HEK293 (cell line): ENCODE measurements at regions not wholly inside any gene's neighbourhood (a gene's known extent, or its start where the extent isn't known, plus 50 kb on each side); places are given as distances from the start of the nearest gene placed in this dataset.

ENCODE experiments used
- KLF16 ChIP-seq: fragments of 450-650 bp; formaldehyde crosslinking; IDR thresholded peaks from 2 replicates; pipeline ENCODE4 v1.5.1; 2017; ENCODE audit warnings: missing biosample characterization, missing genetic modification characterization
- TCF7L2 ChIP-seq: IDR thresholded peaks from 2 replicates; pipeline ENCODE4 v1.6.1; 2011; ENCODE audit warnings: low read depth, mild to moderate bottlenecking, inconsistent platforms, low read length, moderate library complexity, borderline replicate concordance
- YY1 ChIP-seq: fragments of 450-650 bp; formaldehyde crosslinking; IDR thresholded peaks from 2 replicates; pipeline ENCODE4 v1.5.1; 2018; ENCODE audit warnings: missing biosample characterization, missing genetic modification characterization
- ZNF140 ChIP-seq: fragments of 450-650 bp; formaldehyde crosslinking; IDR thresholded peaks from 2 replicates; pipeline ENCODE4 v1.5.1; 2016; ENCODE audit warnings: missing biosample characterization, missing genetic modification characterization
- ZNF366 ChIP-seq: fragments of 450-650 bp; formaldehyde crosslinking; conservative IDR thresholded peaks from 2 replicates; pipeline ENCODE4 v1.5.1; 2016; ENCODE audit warnings: missing biosample characterization, missing genetic modification characterization
- ZNF391 ChIP-seq: fragments of 450-650 bp; formaldehyde crosslinking; IDR thresholded peaks from 2 replicates; pipeline ENCODE4 v1.5.1; 2016; ENCODE audit warnings: low read depth, missing biosample characterization, missing genetic modification characterization, borderline replicate concordance
- ZNF707 ChIP-seq: fragments of 450-650 bp; formaldehyde crosslinking; IDR thresholded peaks from 2 replicates; pipeline ENCODE4 v1.5.1; 2016; ENCODE audit warnings: missing biosample characterization, missing genetic modification characterization
- TF ChIP-seq, protein P1 (sequence below): fragments of 450-650 bp; formaldehyde crosslinking; IDR thresholded peaks from 2 replicates; pipeline ENCODE4 v1.5.1; 2016; ENCODE audit warnings: missing biosample characterization, missing genetic modification characterization
- TF ChIP-seq, protein P2 (sequence below): fragments of 450-650 bp; formaldehyde crosslinking; IDR thresholded peaks from 2 replicates; pipeline ENCODE4 v1.5.1; 2016; ENCODE audit warnings: missing biosample characterization, missing genetic modification characterization
- TF ChIP-seq, protein P3 (sequence below): sonication (generic); formaldehyde crosslinking; IDR thresholded peaks from 2 replicates; pipeline ENCODE4 v1.8.1; 2022; ENCODE audit warnings: mild to moderate bottlenecking, moderate library complexity, missing genetic modification reagents

DNA sequence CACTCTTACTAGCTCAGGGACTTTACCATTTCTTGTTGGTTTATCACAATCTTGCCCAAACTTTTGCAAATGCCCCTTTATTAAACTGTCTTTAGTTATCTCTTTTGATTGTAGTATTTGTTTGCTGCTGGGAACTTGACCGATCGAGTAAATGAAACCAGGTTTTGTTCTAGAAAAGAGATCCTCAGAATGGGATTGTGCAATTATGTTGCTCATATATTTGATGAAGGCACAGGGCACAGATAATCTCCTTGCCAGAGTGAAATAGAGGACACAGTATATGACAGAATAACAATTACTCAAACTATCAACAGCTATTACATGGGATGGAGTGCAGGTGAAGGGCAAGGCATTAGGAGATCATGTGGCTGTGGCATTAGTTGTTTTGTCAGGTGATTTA is 216.6 kb upstream of the RASGRP1 start:
- TF ChIP-seq, protein P1, sequence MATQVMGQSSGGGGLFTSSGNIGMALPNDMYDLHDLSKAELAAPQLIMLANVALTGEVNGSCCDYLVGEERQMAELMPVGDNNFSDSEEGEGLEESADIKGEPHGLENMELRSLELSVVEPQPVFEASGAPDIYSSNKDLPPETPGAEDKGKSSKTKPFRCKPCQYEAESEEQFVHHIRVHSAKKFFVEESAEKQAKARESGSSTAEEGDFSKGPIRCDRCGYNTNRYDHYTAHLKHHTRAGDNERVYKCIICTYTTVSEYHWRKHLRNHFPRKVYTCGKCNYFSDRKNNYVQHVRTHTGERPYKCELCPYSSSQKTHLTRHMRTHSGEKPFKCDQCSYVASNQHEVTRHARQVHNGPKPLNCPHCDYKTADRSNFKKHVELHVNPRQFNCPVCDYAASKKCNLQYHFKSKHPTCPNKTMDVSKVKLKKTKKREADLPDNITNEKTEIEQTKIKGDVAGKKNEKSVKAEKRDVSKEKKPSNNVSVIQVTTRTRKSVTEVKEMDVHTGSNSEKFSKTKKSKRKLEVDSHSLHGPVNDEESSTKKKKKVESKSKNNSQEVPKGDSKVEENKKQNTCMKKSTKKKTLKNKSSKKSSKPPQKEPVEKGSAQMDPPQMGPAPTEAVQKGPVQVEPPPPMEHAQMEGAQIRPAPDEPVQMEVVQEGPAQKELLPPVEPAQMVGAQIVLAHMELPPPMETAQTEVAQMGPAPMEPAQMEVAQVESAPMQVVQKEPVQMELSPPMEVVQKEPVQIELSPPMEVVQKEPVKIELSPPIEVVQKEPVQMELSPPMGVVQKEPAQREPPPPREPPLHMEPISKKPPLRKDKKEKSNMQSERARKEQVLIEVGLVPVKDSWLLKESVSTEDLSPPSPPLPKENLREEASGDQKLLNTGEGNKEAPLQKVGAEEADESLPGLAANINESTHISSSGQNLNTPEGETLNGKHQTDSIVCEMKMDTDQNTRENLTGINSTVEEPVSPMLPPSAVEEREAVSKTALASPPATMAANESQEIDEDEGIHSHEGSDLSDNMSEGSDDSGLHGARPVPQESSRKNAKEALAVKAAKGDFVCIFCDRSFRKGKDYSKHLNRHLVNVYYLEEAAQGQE (tag by site-specific recombination): no peak
- TF ChIP-seq, protein P2, sequence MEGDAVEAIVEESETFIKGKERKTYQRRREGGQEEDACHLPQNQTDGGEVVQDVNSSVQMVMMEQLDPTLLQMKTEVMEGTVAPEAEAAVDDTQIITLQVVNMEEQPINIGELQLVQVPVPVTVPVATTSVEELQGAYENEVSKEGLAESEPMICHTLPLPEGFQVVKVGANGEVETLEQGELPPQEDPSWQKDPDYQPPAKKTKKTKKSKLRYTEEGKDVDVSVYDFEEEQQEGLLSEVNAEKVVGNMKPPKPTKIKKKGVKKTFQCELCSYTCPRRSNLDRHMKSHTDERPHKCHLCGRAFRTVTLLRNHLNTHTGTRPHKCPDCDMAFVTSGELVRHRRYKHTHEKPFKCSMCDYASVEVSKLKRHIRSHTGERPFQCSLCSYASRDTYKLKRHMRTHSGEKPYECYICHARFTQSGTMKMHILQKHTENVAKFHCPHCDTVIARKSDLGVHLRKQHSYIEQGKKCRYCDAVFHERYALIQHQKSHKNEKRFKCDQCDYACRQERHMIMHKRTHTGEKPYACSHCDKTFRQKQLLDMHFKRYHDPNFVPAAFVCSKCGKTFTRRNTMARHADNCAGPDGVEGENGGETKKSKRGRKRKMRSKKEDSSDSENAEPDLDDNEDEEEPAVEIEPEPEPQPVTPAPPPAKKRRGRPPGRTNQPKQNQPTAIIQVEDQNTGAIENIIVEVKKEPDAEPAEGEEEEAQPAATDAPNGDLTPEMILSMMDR (tag by site-specific recombination): no peak
- TF ChIP-seq KLF16 (tag by site-specific recombination): no peak
- no peak for TF ChIP-seq TCF7L2
- TF ChIP-seq, protein P3, sequence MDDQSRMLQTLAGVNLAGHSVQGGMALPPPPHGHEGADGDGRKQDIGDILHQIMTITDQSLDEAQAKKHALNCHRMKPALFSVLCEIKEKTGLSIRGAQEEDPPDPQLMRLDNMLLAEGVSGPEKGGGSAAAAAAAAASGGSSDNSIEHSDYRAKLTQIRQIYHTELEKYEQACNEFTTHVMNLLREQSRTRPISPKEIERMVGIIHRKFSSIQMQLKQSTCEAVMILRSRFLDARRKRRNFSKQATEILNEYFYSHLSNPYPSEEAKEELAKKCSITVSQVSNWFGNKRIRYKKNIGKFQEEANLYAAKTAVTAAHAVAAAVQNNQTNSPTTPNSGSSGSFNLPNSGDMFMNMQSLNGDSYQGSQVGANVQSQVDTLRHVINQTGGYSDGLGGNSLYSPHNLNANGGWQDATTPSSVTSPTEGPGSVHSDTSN (CRISPR knock-in tag): no peak
- no peak for TF ChIP-seq YY1 (tag by site-specific recombination)
- no peak for TF ChIP-seq ZNF366 (tag by site-specific recombination)
- no peak for TF ChIP-seq ZNF707 (tag by site-specific recombination)
- no peak for TF ChIP-seq ZNF140 (tag by site-specific recombination)
- no peak for TF ChIP-seq ZNF391
